OCI-LY7 (cell line): ENCODE measurements at regions not wholly inside any gene's neighbourhood (a gene's known extent, or its start where the extent isn't known, plus 50 kb on each side); places are given as distances from the start of the nearest gene placed in this dataset.

Experiments used
- BruUV-seq: library from RNA; stranded (reverse); fragments of 400-500 nt; replicated peaks from 2 replicates; lab custom pipeline; 2021; lab: Mats Ljungman, UMichigan
- CTCF ChIA-PET: fragments of 300-600 bp; sonication (Branson Sonifier 250); formaldehyde crosslinking; loops from one replicate; lab custom pipeline; 2022; ENCODE audit warnings: antibody characterized with exemption; ENCODE audit not compliant: unreplicated experiment; lab: Charles Lee
- POLR2A ChIA-PET: fragments of 300-600 bp; sonication (Branson Sonifier 250); formaldehyde crosslinking; loops from one replicate; lab custom pipeline; 2022; ENCODE audit warnings: antibody characterized with exemption; lab: Charles Lee
- DNase-seq: peaks from one replicate; pipeline ENCODE4 v3.0.0-alpha.2; 2015; ENCODE audit warnings: low spot score
- H2AFZ ChIP-seq: fragments of 200-600 bp; sonication (generic), shearing (Covaris generic); 2 replicates; pipeline ENCODE4 v1.6.1; 2014; ENCODE audit warnings: mild to moderate bottlenecking, antibody characterized with exemption, low read length, moderate library complexity
- H3K27ac ChIP-seq: fragments of 200-600 bp; sonication (generic); 2 replicates; pipeline ENCODE4 v1.5.1; 2014; ENCODE audit warnings: mixed run types, low read depth, mild to moderate bottlenecking, moderate library complexity, low read length, inconsistent platforms; ENCODE audit not compliant: poor library complexity, severe bottlenecking
- H3K36me3 ChIP-seq: fragments of 200-600 bp; sonication (generic); 2 replicates; pipeline ENCODE4 v1.6.1; 2014; ENCODE audit warnings: mild to moderate bottlenecking, antibody characterized with exemption, low read length, moderate library complexity, mixed read lengths; ENCODE audit not compliant: insufficient read depth
- H3K4me1 ChIP-seq: fragments of 200-600 bp; sonication (generic); 2 replicates; pipeline ENCODE4 v1.5.1; 2014; ENCODE audit warnings: mild to moderate bottlenecking, low read length; ENCODE audit not compliant: insufficient read depth, poor library complexity, severe bottlenecking
- H3K4me2 ChIP-seq: fragments of 200-600 bp; sonication (generic); 2 replicates; pipeline ENCODE4 v1.6.1; 2014; ENCODE audit warnings: mild to moderate bottlenecking, low read length
- H3K4me3 ChIP-seq: fragments of 200-600 bp; sonication (generic); 2 replicates; pipeline ENCODE4 v1.5.1; 2014; ENCODE audit warnings: mild to moderate bottlenecking, low read depth, low read length; ENCODE audit not compliant: poor library complexity, severe bottlenecking
- H3K79me2 ChIP-seq: fragments of 200-600 bp; sonication (generic); 2 replicates; pipeline ENCODE4 v1.6.1; 2016; ENCODE audit warnings: low read depth, mild to moderate bottlenecking, low read length, moderate library complexity, mixed read lengths; ENCODE audit not compliant: insufficient read depth
- H3K9me2 ChIP-seq: fragments of 200-600 bp; sonication (generic); 2 replicates; pipeline ENCODE4 v1.6.1; 2016; ENCODE audit warnings: mild to moderate bottlenecking, low read length, mixed read lengths; ENCODE audit not compliant: insufficient read depth
- H3K9me3 ChIP-seq: fragments of 200-600 bp; sonication (generic); 2 replicates; pipeline ENCODE4 v1.6.1; 2014; ENCODE audit warnings: mild to moderate bottlenecking, mixed run types, low read length, mixed read lengths
- H4K20me1 ChIP-seq: fragments of 200-600 bp; sonication (generic); 2 replicates; pipeline ENCODE4 v1.6.1; 2014; ENCODE audit warnings: mild to moderate bottlenecking, antibody characterized with exemption, low read length, moderate library complexity, mixed read lengths; ENCODE audit not compliant: insufficient read depth
- CTCF ChIP-seq: fragments of 200-600 bp; sonication (generic); conservative IDR thresholded peaks from 2 replicates; pipeline ENCODE4 v1.5.1; 2014; ENCODE audit warnings: mild to moderate bottlenecking, antibody characterized with exemption, low read length, moderate library complexity, mixed read lengths
- EZH2phosphoT487 ChIP-seq: fragments of 200-600 bp; sonication (generic); IDR thresholded peaks from 2 replicates; pipeline ENCODE4 v1.6.1; 2018; ENCODE audit warnings: low read depth, borderline replicate concordance, mild to moderate bottlenecking, mixed run types, antibody characterized with exemption, low read length, moderate library complexity, mixed read lengths
- intact Hi-C: fragments of 100-400 bp; cut with micrococcal nuclease; formaldehyde crosslinking; loops from one replicate; pipeline ENCODE4 v1.10.0; 2022; ENCODE audit not compliant: unreplicated experiment

- Histone ChIP-seq H3K36me3 (no peaks in the 10 kb centered on the region), H3K9me2 (no peaks in the 10 kb centered on the region), H3K27ac (no peak overlapping the region), H3K79me2 (no peaks in the 10 kb centered on the region), H3K4me2 (no peak overlapping the region), H3K9me3 (no peaks in the 10 kb centered on the region), H3K4me1 (no peaks in the 10 kb centered on the region), H3K4me3 (no peak overlapping the region), H2AFZ (no peak overlapping the region), H4K20me1 (no peaks in the 10 kb centered on the region)
- intact Hi-C loops, result no loop called here
- TF ChIP-seq CTCF (no peak), EZH2phosphoT487 (no peak)
- ChIA-PET CTCF (no interaction called here), POLR2A (no interaction called here)
- DNase-seq, result no peak
- BruUV-seq, result no TSS peak
Measured at GRCh38 chr5:98663521-98663920, 109.9 kb upstream of the RGMB start.

GRCh38 chr5:98664736-98665135 lies 108.7 kb upstream of the RGMB start:
- no TSS peak for BruUV-seq
- H3K9me2 ChIP-seq, result no peaks in the 10 kb centered on the region
- H4K20me1 ChIP-seq, result no peaks in the 10 kb centered on the region
- H3K36me3 ChIP-seq, result no peaks in the 10 kb centered on the region
- H3K4me3 ChIP-seq, result no peak overlapping the region
- TF ChIP-seq CTCF, result no peak
- TF ChIP-seq EZH2phosphoT487, result no peak
- DNase-seq, result no peak
- H3K9me3 ChIP-seq, result no peaks in the 10 kb centered on the region
- H2AFZ ChIP-seq, result no peak overlapping the region
- intact Hi-C loops, result no loop called here
- no peaks in the 10 kb centered on the region for H3K79me2 ChIP-seq
- no peaks in the 10 kb centered on the region for H3K4me1 ChIP-seq
- POLR2A ChIA-PET, result no interaction called here
- CTCF ChIA-PET, result no interaction called here
- no peak overlapping the region for H3K27ac ChIP-seq
- H3K4me2 ChIP-seq, result no peak overlapping the region

GRCh38 chr5:98679963-98680362 lies 93.5 kb upstream of the RGMB start:
- DNase-seq, result no peak
- TF ChIP-seq EZH2phosphoT487 (no peak), CTCF (no peak)
- intact Hi-C loops, result no loop called here
- Histone ChIP-seq H3K27ac (no peak overlapping the region), H2AFZ (no peak overlapping the region), H3K9me3 (no peaks in the 10 kb centered on the region), H3K4me1 (no peaks in the 10 kb centered on the region), H3K36me3 (no peaks in the 10 kb centered on the region), H3K79me2 (no peaks in the 10 kb centered on the region), H4K20me1 (no peaks in the 10 kb centered on the region), H3K9me2 (no peaks in the 10 kb centered on the region), H3K4me3 (no peak overlapping the region), H3K4me2 (no peak overlapping the region)
- CTCF ChIA-PET, result no interaction called here
- POLR2A ChIA-PET, result interaction anchor here (0.5 kb wide), 1 partner anchor 47 kb away, joined by 3 read pairs; no protein-coding TSS in a partner anchor
- no TSS peak for BruUV-seq
